IMR-90 (cell line): ENCODE measurements at regions not wholly inside any gene's neighbourhood (a gene's known extent, or its start where the extent isn't known, plus 50 kb on each side); places are given as distances from the start of the nearest gene placed in this dataset.

ENCODE experiments used
- ATAC-seq: fragments of 200-7000 bp; cut with Tn5 transposase; 2 replicates; pipeline ENCODE4 v1.9.1; 2020; ENCODE audit warnings: low read depth, mild to moderate bottlenecking, moderate library complexity
- BruUV-seq: library from RNA; stranded (reverse); fragments of 400-500 nt; replicated peaks from 2 replicates; lab custom pipeline; 2021; lab: Mats Ljungman, UMichigan
- CTCF ChIA-PET: fragments of 300-600 bp; formaldehyde crosslinking; extraction: SDS; loops from one replicate; lab custom pipeline; 2021; ENCODE audit warnings: antibody characterized with exemption; lab: Yijun Ruan, JAX
- POLR2A ChIA-PET: fragments of 300-600 bp; sonication (Branson Sonifier 250); formaldehyde crosslinking; loops from one replicate; lab custom pipeline; 2022; ENCODE audit warnings: antibody characterized with exemption; ENCODE audit not compliant: unreplicated experiment; lab: Charles Lee
- DNase-seq: peaks from one replicate; pipeline ENCODE4 v3.0.0; 2013
- H2AFZ ChIP-seq: replicated peaks from 2 replicates; pipeline ENCODE3; 2013; ENCODE audit warnings: low read length, mild to moderate bottlenecking; ENCODE audit not compliant: poor library complexity
- H2AK5ac ChIP-seq: 2 replicates; pipeline ENCODE4 v1.6.1; 2013; ENCODE audit warnings: low read depth, low read length, inconsistent platforms
- H2AK9ac ChIP-seq: replicated peaks from 2 replicates; pipeline ENCODE3; 2013; ENCODE audit warnings: mild to moderate bottlenecking, low read depth, low read length, moderate library complexity; ENCODE audit not compliant: poor library complexity
- H2BK120ac ChIP-seq: 2 replicates; pipeline ENCODE4 v1.6.1; 2013; ENCODE audit warnings: low read depth, low read length, inconsistent platforms
- H2BK15ac ChIP-seq: 3 replicates; pipeline ENCODE4 v1.6.1; 2013; ENCODE audit warnings: low read depth, low read length, inconsistent platforms
- H2BK20ac ChIP-seq: 2 replicates; pipeline ENCODE4 v1.6.1; 2013; ENCODE audit warnings: low read depth, mild to moderate bottlenecking, inconsistent platforms, low read length, moderate library complexity
- H2BK5ac ChIP-seq: 2 replicates; pipeline ENCODE4 v1.6.1; 2013; ENCODE audit warnings: mild to moderate bottlenecking, low read depth, low read length, inconsistent platforms; ENCODE audit not compliant: poor library complexity, severe bottlenecking
- H3K14ac ChIP-seq: replicated peaks from 2 replicates; pipeline ENCODE4 v1.6.1; 2013; ENCODE audit warnings: low read depth, low read length, inconsistent platforms
- H3K18ac ChIP-seq: 2 replicates; pipeline ENCODE4 v1.6.1; 2013; ENCODE audit warnings: low read depth, low read length, control low read depth
- H3K23ac ChIP-seq: 2 replicates; pipeline ENCODE4 v1.6.1; 2013; ENCODE audit warnings: low read depth, low read length, inconsistent platforms
- H3K27ac ChIP-seq: 2 replicates; pipeline ENCODE4 v1.5.1; 2013; ENCODE audit warnings: mild to moderate bottlenecking, control low read depth, low read length; ENCODE audit not compliant: insufficient read depth
- H3K27me3 ChIP-seq: 2 replicates; pipeline ENCODE4 v1.6.1; 2013; ENCODE audit warnings: low read length; ENCODE audit not compliant: control insufficient read depth, insufficient read depth
- H3K36me3 ChIP-seq: 2 replicates; pipeline ENCODE4 v1.6.1; 2013; ENCODE audit warnings: low read length, mixed read lengths; ENCODE audit not compliant: control insufficient read depth, insufficient read depth
- H3K4ac ChIP-seq: 2 replicates; pipeline ENCODE4 v1.6.1; 2013; ENCODE audit warnings: low read depth, low read length, inconsistent platforms
- H3K4me1 ChIP-seq: 2 replicates; pipeline ENCODE4 v1.6.1; 2013; ENCODE audit warnings: low read length, mixed read lengths; ENCODE audit not compliant: control insufficient read depth, insufficient read depth
- H3K4me2 ChIP-seq: 2 replicates; pipeline ENCODE4 v1.6.1; 2013; ENCODE audit warnings: low read depth, mild to moderate bottlenecking, control low read depth, low read length, moderate library complexity
- H3K4me3 ChIP-seq: 2 replicates; pipeline ENCODE4 v1.5.1; 2013; ENCODE audit warnings: low read depth, mild to moderate bottlenecking, control low read depth, low read length, moderate library complexity; ENCODE audit not compliant: insufficient read depth
- H3K56ac ChIP-seq: 2 replicates; pipeline ENCODE4 v1.6.1; 2013; ENCODE audit warnings: low read length, inconsistent platforms; ENCODE audit not compliant: insufficient read depth; ENCODE audit errors: extremely low read depth
- H3K79me1 ChIP-seq, 2 experiments: 2 replicates each; pipeline ENCODE4 v1.6.1; 2013; ENCODE audit warnings: low read length in 2 of 2, inconsistent platforms in 1 of 2, low read depth in 1 of 2
- H3K9ac ChIP-seq: 2 replicates; pipeline ENCODE4 v1.6.1; 2013; ENCODE audit warnings: low read depth, low read length, control low read depth
- H3K9me1 ChIP-seq: 2 replicates; pipeline ENCODE4 v1.6.1; 2013; ENCODE audit warnings: low read length, inconsistent platforms; ENCODE audit not compliant: insufficient read depth
- H3K9me3 ChIP-seq: 2 replicates; pipeline ENCODE4 v1.6.1; 2013; ENCODE audit warnings: low read length; ENCODE audit not compliant: control insufficient read depth, insufficient read depth
- H4K20me1 ChIP-seq: 2 replicates; pipeline ENCODE4 v1.6.1; 2013; ENCODE audit warnings: low read length, inconsistent platforms; ENCODE audit not compliant: insufficient read depth
- H4K5ac ChIP-seq: 2 replicates; pipeline ENCODE4 v1.6.1; 2013; ENCODE audit warnings: mild to moderate bottlenecking, low read depth, low read length, control low read depth
- H4K8ac ChIP-seq, 2 experiments: 2 replicates each; pipeline ENCODE4 v1.6.1; 2013; ENCODE audit warnings: low read depth in 2 of 2, low read length in 2 of 2, control low read depth in 1 of 2, inconsistent platforms in 1 of 2
- H4K91ac ChIP-seq: 2 replicates; pipeline ENCODE4 v1.6.1; 2013; ENCODE audit warnings: low read depth, low read length, inconsistent platforms; ENCODE audit not compliant: insufficient read depth
- BHLHE40 ChIP-seq: fragments of 150-350 bp; IDR thresholded peaks from 2 replicates; pipeline ENCODE4 v1.6.1; 2016; ENCODE audit warnings: mild to moderate bottlenecking, low read depth, low read length
- CEBPB ChIP-seq: IDR thresholded peaks from 2 replicates; pipeline ENCODE4 v1.6.1; 2012; ENCODE audit warnings: low read depth, low read length, improper control_type of control experiment
- CHD1 ChIP-seq: IDR thresholded peaks from 2 replicates; pipeline ENCODE4 v1.6.1; 2012; ENCODE audit warnings: low read depth, low read length, improper control_type of control experiment
- MAZ ChIP-seq: IDR thresholded peaks from 2 replicates; pipeline ENCODE4 v1.6.1; 2012; ENCODE audit warnings: low read depth, mild to moderate bottlenecking, low read length, improper control_type of control experiment, moderate library complexity, borderline replicate concordance
- POLR2A ChIP-seq: IDR thresholded peaks from 2 replicates; pipeline ENCODE4 v1.6.1; 2012; ENCODE audit warnings: mild to moderate bottlenecking, low read depth, low read length
- RFX5 ChIP-seq: IDR thresholded peaks from 2 replicates; pipeline ENCODE4 v1.8.0; 2012; ENCODE audit warnings: low read depth, mild to moderate bottlenecking, low read length, moderate library complexity
- USF2 ChIP-seq: fragments of 150-350 bp; IDR thresholded peaks from 2 replicates; pipeline ENCODE4 v1.6.1; 2017; ENCODE audit warnings: mild to moderate bottlenecking, antibody characterized with exemption, low read length, low read depth
- WGBS, 2 experiments: methylation state at CpG; one replicate each; pipeline versions ENCODE4 v1.1.5 to v1.1.7; 2013; ENCODE audit warnings: missing lambda C conversion rate in 2 of 2; ENCODE audit not compliant: insufficient read length in 1 of 2; ENCODE audit errors: extremely low coverage in 2 of 2; 5-methylcytosine and 5-hydroxymethylcytosine counted together
- dilution Hi-C: fragments of 300-500 bp; cut with HindIII; formaldehyde crosslinking; loops from one replicate; pipeline ENCODE4 v1.14.3; 2018; ENCODE audit warnings: low sequenced_read_pairs; ENCODE audit not compliant: unreplicated experiment
- in situ Hi-C: fragments of 300-500 bp; cut with MboI; formaldehyde crosslinking; loops from 3 replicates; pipeline ENCODE4 v1.14.3; 2019; ENCODE audit warnings: low sequenced_read_pairs, inconsistent platforms, mixed read lengths
- intact Hi-C: fragments of 100-400 bp; cut with micrococcal nuclease; formaldehyde crosslinking; loops from 2 replicates; pipeline ENCODE4 v1.10.0; 2022
- TF ChIP-seq, protein P1 (sequence below): conservative IDR thresholded peaks from 2 replicates; pipeline ENCODE4 v1.5.1; 2012; ENCODE audit warnings: mild to moderate bottlenecking, low read depth, low read length, improper control_type of control experiment

- dilution Hi-C loops (no loop called here), intact Hi-C loops (no loop called here), in situ Hi-C loops (no loop called here)
- Histone ChIP-seq H3K56ac (no peak overlapping the region), H4K20me1 (no peaks in the 10 kb centered on the region), H3K79me1 (no peaks in the 10 kb centered on the region), H2BK120ac (no peak overlapping the region), H3K27ac (no peak overlapping the region), H2AK5ac (no peak overlapping the region), H3K9ac (no peak overlapping the region), H3K27me3 (peaks cover 5% of the 10 kb centered on the region), H3K4me1 (no peaks in the 10 kb centered on the region), H3K4me3 (no peak overlapping the region), H3K9me1 (no peaks in the 10 kb centered on the region), H3K18ac (no peak overlapping the region), H4K91ac (no peak overlapping the region), H3K4me2 (no peak overlapping the region), H2AFZ (no peak overlapping the region), H2BK5ac (no peak overlapping the region), H4K5ac (no peak overlapping the region), H3K14ac (no peak overlapping the region), H3K36me3 (no peaks in the 10 kb centered on the region), H3K23ac (no peak overlapping the region), H3K9me3 (no peaks in the 10 kb centered on the region; the same call in 1 of the 2 replicates), H2BK20ac (no peak overlapping the region), H3K4ac (no peak overlapping the region), H4K8ac (no peak overlapping the region), H2BK15ac (no peak overlapping the region), H2AK9ac (no peak overlapping the region)
- no TSS peak for BruUV-seq
- TF ChIP-seq BHLHE40, result no peak
- TF ChIP-seq MAZ, result no peak
- no peak for TF ChIP-seq CEBPB
- no peak for TF ChIP-seq RFX5
- TF ChIP-seq USF2, result no peak
- TF ChIP-seq, protein P1, sequence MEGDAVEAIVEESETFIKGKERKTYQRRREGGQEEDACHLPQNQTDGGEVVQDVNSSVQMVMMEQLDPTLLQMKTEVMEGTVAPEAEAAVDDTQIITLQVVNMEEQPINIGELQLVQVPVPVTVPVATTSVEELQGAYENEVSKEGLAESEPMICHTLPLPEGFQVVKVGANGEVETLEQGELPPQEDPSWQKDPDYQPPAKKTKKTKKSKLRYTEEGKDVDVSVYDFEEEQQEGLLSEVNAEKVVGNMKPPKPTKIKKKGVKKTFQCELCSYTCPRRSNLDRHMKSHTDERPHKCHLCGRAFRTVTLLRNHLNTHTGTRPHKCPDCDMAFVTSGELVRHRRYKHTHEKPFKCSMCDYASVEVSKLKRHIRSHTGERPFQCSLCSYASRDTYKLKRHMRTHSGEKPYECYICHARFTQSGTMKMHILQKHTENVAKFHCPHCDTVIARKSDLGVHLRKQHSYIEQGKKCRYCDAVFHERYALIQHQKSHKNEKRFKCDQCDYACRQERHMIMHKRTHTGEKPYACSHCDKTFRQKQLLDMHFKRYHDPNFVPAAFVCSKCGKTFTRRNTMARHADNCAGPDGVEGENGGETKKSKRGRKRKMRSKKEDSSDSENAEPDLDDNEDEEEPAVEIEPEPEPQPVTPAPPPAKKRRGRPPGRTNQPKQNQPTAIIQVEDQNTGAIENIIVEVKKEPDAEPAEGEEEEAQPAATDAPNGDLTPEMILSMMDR, result no peak
- no peak for TF ChIP-seq CHD1
- no peak for TF ChIP-seq POLR2A
- CTCF ChIA-PET, result interaction anchor here (0.6 kb wide), 1 partner anchor 9 kb away, joined by 3 read pairs; no protein-coding TSS in a partner anchor
- ATAC-seq (no peak), DNase-seq (no peak)
- POLR2A ChIA-PET, result no interaction called here
- no CpG with 5 or more reads among the region's 1 CpG for WGBS, 2 experiments
Measured at GRCh38 chr13:48923376-48923775, 52.3 kb upstream of the FNDC3A start.
